GM13976 (cell line): ENCODE measurements at regions not wholly inside any gene's neighbourhood (a gene's known extent, or its start where the extent isn't known, plus 50 kb on each side); places are given as distances from the start of the nearest gene placed in this dataset.

Experiments
- DNase-seq: peaks from one replicate; pipeline ENCODE4 v3.0.0; 2012; ENCODE audit warnings: low spot score
- CTCF ChIP-seq: IDR thresholded peaks from 2 replicates; pipeline ENCODE4 v1.5.1; 2012; ENCODE audit warnings: borderline replicate concordance, mild to moderate bottlenecking; ENCODE audit not compliant: insufficient read depth; ENCODE audit errors: extremely low read depth, missing control alignments, control extremely low read depth
- in situ Hi-C: fragments of 300-500 bp; cut with MboI; formaldehyde crosslinking; loops from one replicate; pipeline ENCODE4 v1.12.0; 2022; ENCODE audit warnings: low sequenced_read_pairs, mixed read lengths, inconsistent platforms; ENCODE audit not compliant: unreplicated experiment

- TF ChIP-seq CTCF: no peak
- DNase-seq: no peak
- in situ Hi-C loops: no loop called here
Observed at GRCh38 chr2:241931084-241931975, 61.8 kb downstream of the RTP5 start.

- no peak for DNase-seq
- TF ChIP-seq CTCF: no peak
- in situ Hi-C loops: no loop called here
Observed at GRCh38 chr2:241931976-241932898, 62.7 kb downstream of the RTP5 start.

- in situ Hi-C loops: no loop called here
- no peak for TF ChIP-seq CTCF
- DNase-seq: no peak
Observed at GRCh38 chr2:241932899-241933178, 63.3 kb downstream of the RTP5 start.

GRCh38 chr2:241933179-241933911 is 63.8 kb downstream of the RTP5 start:
- in situ Hi-C loops: no loop called here
- DNase-seq: no peak
- no peak for TF ChIP-seq CTCF

GRCh38 chr2:241935314-241935713 is 65.8 kb downstream of the RTP5 start:
- DNase-seq: no peak
- in situ Hi-C loops: no loop called here
- no peak for TF ChIP-seq CTCF

- DNase-seq: no peak
- in situ Hi-C loops: no loop called here
- no peak for TF ChIP-seq CTCF
Observed at GRCh38 chr2:241935774-241936173, 66.2 kb downstream of the RTP5 start.
